Mesendoderm (in vitro differentiated cells): ENCODE measurements at regions not wholly inside any gene's neighbourhood (a gene's known extent, or its start where the extent isn't known, plus 50 kb on each side); places are given as distances from the start of the nearest gene placed in this dataset.

Source experiments
- DNase-seq: peaks from one replicate; pipeline ENCODE4 v3.0.0; 2013
- H2AK5ac ChIP-seq: 2 replicates; pipeline ENCODE4 v1.6.1; 2013; ENCODE audit warnings: low read length, inconsistent platforms
- H2BK120ac ChIP-seq: 2 replicates; pipeline ENCODE4 v1.6.1; 2013; ENCODE audit warnings: low read depth, mild to moderate bottlenecking, low read length, moderate library complexity, mixed read lengths
- H2BK15ac ChIP-seq: replicated peaks from 2 replicates; pipeline ENCODE4 v1.6.1; 2013; ENCODE audit warnings: low read depth, mild to moderate bottlenecking, moderate library complexity
- H2BK5ac ChIP-seq: 2 replicates; pipeline ENCODE4 v1.6.1; 2013; ENCODE audit warnings: low read length, inconsistent platforms
- H3K18ac ChIP-seq: 2 replicates; pipeline ENCODE4 v1.6.1; 2013; ENCODE audit warnings: mild to moderate bottlenecking, low read length, mixed read lengths
- H3K23ac ChIP-seq: one replicate; pipeline ENCODE4 v1.6.1; 2013; ENCODE audit warnings: low read length
- H3K27ac ChIP-seq: 2 replicates; pipeline ENCODE4 v1.5.1; 2013; ENCODE audit warnings: low read depth, mild to moderate bottlenecking, inconsistent platforms, low read length, moderate library complexity
- H3K27me3 ChIP-seq: 2 replicates; pipeline ENCODE4 v1.6.1; 2013; ENCODE audit warnings: low read length, control low read depth, mild to moderate bottlenecking, inconsistent platforms; ENCODE audit not compliant: insufficient read depth, poor library complexity
- H3K36me3 ChIP-seq: 2 replicates; pipeline ENCODE4 v1.6.1; 2013; ENCODE audit warnings: low read length, inconsistent platforms; ENCODE audit not compliant: control insufficient read depth, insufficient read depth
- H3K4ac ChIP-seq: one replicate; pipeline ENCODE4 v1.6.1; 2013; ENCODE audit warnings: low read depth, mild to moderate bottlenecking, low read length, moderate library complexity
- H3K4me1 ChIP-seq: 2 replicates; pipeline ENCODE4 v1.6.1; 2013; ENCODE audit warnings: low read depth, low read length, inconsistent platforms; ENCODE audit not compliant: control insufficient read depth
- H3K4me2 ChIP-seq: 2 replicates; pipeline ENCODE4 v1.6.1; 2013; ENCODE audit warnings: low read length
- H3K4me3 ChIP-seq: 2 replicates; pipeline ENCODE4 v1.5.1; 2013; ENCODE audit warnings: mild to moderate bottlenecking, low read length
- H3K56ac ChIP-seq: one replicate; pipeline ENCODE4 v1.6.1; 2013; ENCODE audit warnings: low read length
- H3K79me1 ChIP-seq: 2 replicates; pipeline ENCODE4 v1.6.1; 2013; ENCODE audit warnings: low read length, inconsistent platforms
- H3K79me2 ChIP-seq: 2 replicates; pipeline ENCODE4 v1.6.1; 2013; ENCODE audit warnings: mild to moderate bottlenecking, low read length; ENCODE audit not compliant: control insufficient read depth, insufficient read depth
- H3K9ac ChIP-seq: 2 replicates; pipeline ENCODE4 v1.6.1; 2013; ENCODE audit warnings: low read length, inconsistent platforms
- H4K5ac ChIP-seq: one replicate; pipeline ENCODE4 v1.6.1; 2013; ENCODE audit warnings: low read length
- H4K8ac ChIP-seq: one replicate; pipeline ENCODE4 v1.6.1; 2013; ENCODE audit warnings: low read depth, mild to moderate bottlenecking, control low read depth, low read length, moderate library complexity
- WGBS: extraction: QIAGEN DNeasy Blood & Tissue Kit; methylation state at CpG from one replicate; pipeline ENCODE4 v1.1.7; 2013; ENCODE audit warnings: low lambda C conversion rate, missing lambda C conversion rate; ENCODE audit not compliant: insufficient coverage; ENCODE audit errors: extremely low coverage; 5-methylcytosine and 5-hydroxymethylcytosine counted together

DNA sequence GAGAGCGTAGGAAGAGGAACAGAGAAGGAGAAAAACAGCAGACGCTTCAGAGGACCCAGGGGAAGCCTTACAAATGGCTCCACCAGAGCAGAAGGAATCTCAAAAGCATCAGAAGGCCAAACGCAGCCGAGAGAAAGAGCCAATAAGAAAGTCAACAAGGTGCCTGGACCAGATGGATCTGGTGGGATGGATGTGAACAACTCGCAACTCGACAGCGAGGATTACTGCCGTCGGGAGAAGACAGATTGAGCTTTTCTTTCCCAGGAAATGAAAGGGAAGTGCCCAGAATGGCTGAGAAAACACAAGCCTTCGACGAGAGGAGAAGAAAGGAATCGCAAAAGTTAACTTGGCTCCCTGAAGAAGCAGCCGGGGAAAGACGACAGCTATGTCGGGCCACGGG lies 132.8 kb upstream of the MGMT start:
- no CpG with 5 or more reads among the region's 16 CpGs for WGBS
- no peak overlapping the region for H4K8ac ChIP-seq
- H2AK5ac ChIP-seq = no peak overlapping the region
- H2BK5ac ChIP-seq = no peak overlapping the region
- H3K4ac ChIP-seq = no peak overlapping the region
- no peak overlapping the region for H2BK15ac ChIP-seq
- no peak overlapping the region for H4K5ac ChIP-seq
- no peak for DNase-seq
- no peaks in the 10 kb centered on the region for H3K79me2 ChIP-seq
- H3K36me3 ChIP-seq = no peaks in the 10 kb centered on the region
- H3K4me3 ChIP-seq = no peak overlapping the region
- no peaks in the 10 kb centered on the region for H3K4me1 ChIP-seq
- H3K27ac ChIP-seq = no peak overlapping the region
- no peak overlapping the region for H3K23ac ChIP-seq
- no peak overlapping the region for H2BK120ac ChIP-seq
- H3K79me1 ChIP-seq = no peaks in the 10 kb centered on the region
- H3K9ac ChIP-seq = no peak overlapping the region
- no peak overlapping the region for H3K4me2 ChIP-seq
- no peaks in the 10 kb centered on the region for H3K27me3 ChIP-seq
- no peak overlapping the region for H3K18ac ChIP-seq
- H3K56ac ChIP-seq = no peak overlapping the region

- Histone ChIP-seq H3K79me2 (no peaks in the 10 kb centered on the region), H3K4me3 (no peak overlapping the region), H3K4ac (no peak overlapping the region), H3K18ac (no peak overlapping the region), H3K27me3 (no peaks in the 10 kb centered on the region), H3K56ac (no peak overlapping the region), H3K23ac (no peak overlapping the region), H4K8ac (no peak overlapping the region), H2BK15ac (no peak overlapping the region), H4K5ac (no peak overlapping the region), H2BK120ac (no peak overlapping the region), H2AK5ac (no peak overlapping the region), H3K36me3 (no peaks in the 10 kb centered on the region), H3K4me1 (no peaks in the 10 kb centered on the region), H3K4me2 (no peak overlapping the region), H3K27ac (no peak overlapping the region), H3K9ac (no peak overlapping the region), H3K79me1 (no peaks in the 10 kb centered on the region), H2BK5ac (no peak overlapping the region)
- DNase-seq = no peak
- WGBS = 100% methylated on average over 2 of the region's 4 CpGs
These were observed 131.6 kb upstream of the MGMT start for GRCh38 chr10:129335396-129335795.

DNA sequence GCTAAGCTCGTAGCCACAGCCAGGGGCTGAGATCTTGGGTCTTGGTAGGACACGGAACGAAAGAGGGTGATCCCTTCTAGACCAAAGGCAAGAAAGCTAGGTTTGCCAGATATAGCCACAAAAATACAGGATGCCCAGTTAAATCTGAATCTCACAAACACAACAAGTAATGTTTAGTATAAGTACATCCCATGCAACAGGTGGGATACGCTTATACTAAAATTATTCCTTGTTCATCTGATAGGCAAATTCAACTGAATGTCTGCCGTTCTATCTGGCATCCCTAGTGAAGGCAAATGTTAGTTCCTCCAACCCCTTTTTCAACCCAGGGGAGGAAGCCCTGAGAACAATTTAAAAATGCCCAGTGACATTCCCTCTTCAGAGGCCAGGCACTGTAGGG lies 131.1 kb upstream of the MGMT start:
- no peak overlapping the region for H3K4ac ChIP-seq

DNA sequence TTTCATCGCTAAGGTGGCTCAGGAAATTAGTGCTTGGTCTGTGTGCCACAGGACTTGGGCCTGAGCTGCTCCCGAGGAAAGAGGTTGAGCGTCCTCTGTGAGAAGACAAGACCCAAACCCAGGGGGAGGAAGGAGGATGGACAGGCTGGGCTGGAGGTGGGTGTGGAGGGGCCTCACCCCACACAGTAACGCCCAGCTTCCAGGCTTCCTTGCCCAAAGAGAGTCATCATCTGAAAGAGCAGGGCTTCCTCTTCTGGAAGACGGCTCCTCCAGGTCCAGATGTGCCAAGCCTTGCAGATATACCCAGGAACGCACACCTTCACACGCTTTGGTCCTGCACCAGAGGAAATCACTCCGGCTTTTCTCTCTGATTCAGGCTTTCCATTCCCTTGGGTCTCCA lies 127.8 kb upstream of the MGMT start:
- Histone ChIP-seq H3K18ac (no peak overlapping the region), H3K56ac (no peak overlapping the region), H3K79me2 (no peaks in the 10 kb centered on the region), H3K79me1 (no peaks in the 10 kb centered on the region), H3K4me2 (no peak overlapping the region), H3K4me1 (no peaks in the 10 kb centered on the region), H3K4ac (no peak overlapping the region), H3K27ac (no peak overlapping the region), H2BK15ac (no peak overlapping the region), H2BK5ac (no peak overlapping the region), H4K8ac (no peak overlapping the region), H4K5ac (no peak overlapping the region), H2AK5ac (no peak overlapping the region), H2BK120ac (no peak overlapping the region), H3K4me3 (no peak overlapping the region), H3K27me3 (no peaks in the 10 kb centered on the region), H3K36me3 (no peaks in the 10 kb centered on the region), H3K9ac (no peak overlapping the region), H3K23ac (no peak overlapping the region)
- no CpG with 5 or more reads among the region's 8 CpGs for WGBS
- DNase-seq = no peak

More for the DNA sequence above, 131.1 kb upstream of the MGMT start:
- Histone ChIP-seq H2AK5ac (no peak overlapping the region), H3K79me2 (no peaks in the 10 kb centered on the region), H2BK120ac (no peak overlapping the region), H3K4me3 (no peak overlapping the region), H3K36me3 (no peaks in the 10 kb centered on the region), H3K4me2 (no peak overlapping the region), H3K79me1 (no peaks in the 10 kb centered on the region), H3K56ac (no peak overlapping the region), H4K8ac (no peak overlapping the region), H4K5ac (no peak overlapping the region), H3K4me1 (no peaks in the 10 kb centered on the region), H3K27ac (no peak overlapping the region), H2BK15ac (no peak overlapping the region), H3K18ac (no peak overlapping the region), H2BK5ac (no peak overlapping the region), H3K9ac (no peak overlapping the region), H3K23ac (no peak overlapping the region), H3K27me3 (no peaks in the 10 kb centered on the region)
- no peak for DNase-seq
- WGBS = no CpG with 5 or more reads among the region's 5 CpGs

GRCh38 chr10:129339841-129340240 lies 127.2 kb upstream of the MGMT start:
- Histone ChIP-seq H3K36me3 (no peaks in the 10 kb centered on the region), H3K4me1 (no peaks in the 10 kb centered on the region), H4K5ac (no peak overlapping the region), H3K18ac (no peak overlapping the region), H2BK15ac (no peak overlapping the region), H3K56ac (no peak overlapping the region), H3K4me3 (no peak overlapping the region), H3K9ac (no peak overlapping the region), H3K4ac (no peak overlapping the region), H3K23ac (no peak overlapping the region), H3K27me3 (no peaks in the 10 kb centered on the region), H2BK120ac (no peak overlapping the region), H3K27ac (no peak overlapping the region), H3K79me2 (no peaks in the 10 kb centered on the region), H2BK5ac (no peak overlapping the region), H4K8ac (no peak overlapping the region), H3K79me1 (no peaks in the 10 kb centered on the region), H3K4me2 (no peak overlapping the region), H2AK5ac (no peak overlapping the region)
- no CpG with 5 or more reads among the region's 4 CpGs for WGBS
- no peak for DNase-seq

DNA sequence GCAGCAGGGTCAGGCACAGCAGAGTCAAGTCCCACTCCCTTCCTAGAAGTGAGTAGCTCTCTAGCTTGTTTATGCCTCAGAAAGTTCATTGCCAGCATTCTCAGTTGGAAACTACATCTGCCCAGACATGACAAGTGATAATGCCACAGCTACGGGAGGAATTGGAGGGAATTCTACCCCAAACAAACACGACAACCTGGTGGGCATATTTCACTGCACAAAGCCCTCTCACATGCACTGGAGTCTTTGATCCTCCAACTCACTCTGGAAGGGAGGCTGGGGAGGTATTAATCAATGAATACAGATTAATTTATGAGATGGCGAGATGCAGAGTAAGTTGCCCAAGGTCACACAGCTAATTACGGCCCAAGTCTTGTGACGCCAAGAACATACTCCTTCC lies 126.0 kb upstream of the MGMT start:
- Histone ChIP-seq H3K23ac (no peak overlapping the region), H4K5ac (no peak overlapping the region), H3K4me2 (no peak overlapping the region), H3K4me3 (no peak overlapping the region), H2BK5ac (no peak overlapping the region), H2AK5ac (no peak overlapping the region), H4K8ac (no peak overlapping the region), H3K79me1 (no peaks in the 10 kb centered on the region), H3K27ac (no peak overlapping the region), H2BK120ac (no peak overlapping the region), H3K18ac (no peak overlapping the region), H3K4ac (no peak overlapping the region), H3K9ac (no peak overlapping the region), H3K56ac (no peak overlapping the region), H3K4me1 (no peaks in the 10 kb centered on the region), H2BK15ac (no peak overlapping the region), H3K36me3 (no peaks in the 10 kb centered on the region), H3K79me2 (no peaks in the 10 kb centered on the region), H3K27me3 (no peaks in the 10 kb centered on the region)
- no peak for DNase-seq
- WGBS = no CpG with 5 or more reads among the region's 5 CpGs
